IMR-90 (cell line): ENCODE measurements at regions not wholly inside any gene's neighbourhood (a gene's known extent, or its start where the extent isn't known, plus 50 kb on each side); places are given as distances from the start of the nearest gene placed in this dataset.

Experiments
- ATAC-seq: fragments of 200-7000 bp; cut with Tn5 transposase; 2 replicates; pipeline ENCODE4 v1.9.1; 2020; ENCODE audit warnings: low read depth, mild to moderate bottlenecking, moderate library complexity
- BruUV-seq: library from RNA; stranded (reverse); fragments of 400-500 nt; replicated peaks from 2 replicates; lab custom pipeline; 2021; lab: Mats Ljungman, UMichigan
- CTCF ChIA-PET: fragments of 300-600 bp; formaldehyde crosslinking; extraction: SDS; loops from one replicate; lab custom pipeline; 2021; ENCODE audit warnings: antibody characterized with exemption; lab: Yijun Ruan, JAX
- POLR2A ChIA-PET: fragments of 300-600 bp; sonication (Branson Sonifier 250); formaldehyde crosslinking; loops from one replicate; lab custom pipeline; 2022; ENCODE audit warnings: antibody characterized with exemption; ENCODE audit not compliant: unreplicated experiment; lab: Charles Lee
- DNase-seq: peaks from one replicate; pipeline ENCODE4 v3.0.0; 2013
- H2AFZ ChIP-seq: replicated peaks from 2 replicates; pipeline ENCODE3; 2013; ENCODE audit warnings: low read length, mild to moderate bottlenecking; ENCODE audit not compliant: poor library complexity
- H2AK5ac ChIP-seq: 2 replicates; pipeline ENCODE4 v1.6.1; 2013; ENCODE audit warnings: low read depth, low read length, inconsistent platforms
- H2AK9ac ChIP-seq: replicated peaks from 2 replicates; pipeline ENCODE3; 2013; ENCODE audit warnings: mild to moderate bottlenecking, low read depth, low read length, moderate library complexity; ENCODE audit not compliant: poor library complexity
- H2BK120ac ChIP-seq: 2 replicates; pipeline ENCODE4 v1.6.1; 2013; ENCODE audit warnings: low read depth, low read length, inconsistent platforms
- H2BK15ac ChIP-seq: 3 replicates; pipeline ENCODE4 v1.6.1; 2013; ENCODE audit warnings: low read depth, low read length, inconsistent platforms
- H2BK20ac ChIP-seq: 2 replicates; pipeline ENCODE4 v1.6.1; 2013; ENCODE audit warnings: low read depth, mild to moderate bottlenecking, inconsistent platforms, low read length, moderate library complexity
- H2BK5ac ChIP-seq: 2 replicates; pipeline ENCODE4 v1.6.1; 2013; ENCODE audit warnings: mild to moderate bottlenecking, low read depth, low read length, inconsistent platforms; ENCODE audit not compliant: poor library complexity, severe bottlenecking
- H3K14ac ChIP-seq: replicated peaks from 2 replicates; pipeline ENCODE4 v1.6.1; 2013; ENCODE audit warnings: low read depth, low read length, inconsistent platforms
- H3K18ac ChIP-seq: 2 replicates; pipeline ENCODE4 v1.6.1; 2013; ENCODE audit warnings: low read depth, low read length, control low read depth
- H3K23ac ChIP-seq: 2 replicates; pipeline ENCODE4 v1.6.1; 2013; ENCODE audit warnings: low read depth, low read length, inconsistent platforms
- H3K27ac ChIP-seq: 2 replicates; pipeline ENCODE4 v1.5.1; 2013; ENCODE audit warnings: mild to moderate bottlenecking, control low read depth, low read length; ENCODE audit not compliant: insufficient read depth
- H3K27me3 ChIP-seq: 2 replicates; pipeline ENCODE4 v1.6.1; 2013; ENCODE audit warnings: low read length; ENCODE audit not compliant: control insufficient read depth, insufficient read depth
- H3K36me3 ChIP-seq: 2 replicates; pipeline ENCODE4 v1.6.1; 2013; ENCODE audit warnings: low read length, mixed read lengths; ENCODE audit not compliant: control insufficient read depth, insufficient read depth
- H3K4ac ChIP-seq: 2 replicates; pipeline ENCODE4 v1.6.1; 2013; ENCODE audit warnings: low read depth, low read length, inconsistent platforms
- H3K4me1 ChIP-seq: 2 replicates; pipeline ENCODE4 v1.6.1; 2013; ENCODE audit warnings: low read length, mixed read lengths; ENCODE audit not compliant: control insufficient read depth, insufficient read depth
- H3K4me2 ChIP-seq: 2 replicates; pipeline ENCODE4 v1.6.1; 2013; ENCODE audit warnings: low read depth, mild to moderate bottlenecking, control low read depth, low read length, moderate library complexity
- H3K4me3 ChIP-seq: 2 replicates; pipeline ENCODE4 v1.5.1; 2013; ENCODE audit warnings: low read depth, mild to moderate bottlenecking, control low read depth, low read length, moderate library complexity; ENCODE audit not compliant: insufficient read depth
- H3K56ac ChIP-seq: 2 replicates; pipeline ENCODE4 v1.6.1; 2013; ENCODE audit warnings: low read length, inconsistent platforms; ENCODE audit not compliant: insufficient read depth; ENCODE audit errors: extremely low read depth
- H3K79me1 ChIP-seq, 2 experiments: 2 replicates each; pipeline ENCODE4 v1.6.1; 2013; ENCODE audit warnings: low read length in 2 of 2, inconsistent platforms in 1 of 2, low read depth in 1 of 2
- H3K9ac ChIP-seq: 2 replicates; pipeline ENCODE4 v1.6.1; 2013; ENCODE audit warnings: low read depth, low read length, control low read depth
- H3K9me1 ChIP-seq: 2 replicates; pipeline ENCODE4 v1.6.1; 2013; ENCODE audit warnings: low read length, inconsistent platforms; ENCODE audit not compliant: insufficient read depth
- H3K9me3 ChIP-seq: 2 replicates; pipeline ENCODE4 v1.6.1; 2013; ENCODE audit warnings: low read length; ENCODE audit not compliant: control insufficient read depth, insufficient read depth
- H4K20me1 ChIP-seq: 2 replicates; pipeline ENCODE4 v1.6.1; 2013; ENCODE audit warnings: low read length, inconsistent platforms; ENCODE audit not compliant: insufficient read depth
- H4K5ac ChIP-seq: 2 replicates; pipeline ENCODE4 v1.6.1; 2013; ENCODE audit warnings: mild to moderate bottlenecking, low read depth, low read length, control low read depth
- H4K8ac ChIP-seq, 2 experiments: 2 replicates each; pipeline ENCODE4 v1.6.1; 2013; ENCODE audit warnings: low read depth in 2 of 2, low read length in 2 of 2, control low read depth in 1 of 2, inconsistent platforms in 1 of 2
- H4K91ac ChIP-seq: 2 replicates; pipeline ENCODE4 v1.6.1; 2013; ENCODE audit warnings: low read depth, low read length, inconsistent platforms; ENCODE audit not compliant: insufficient read depth
- FOS ChIP-seq: fragments of 150-350 bp; IDR thresholded peaks from 2 replicates; pipeline ENCODE4 v1.6.1; 2016; ENCODE audit warnings: low read depth, low read length
- WGBS, 2 experiments: methylation state at CpG; one replicate each; pipeline versions ENCODE4 v1.1.5 to v1.1.7; 2013; ENCODE audit warnings: missing lambda C conversion rate in 2 of 2; ENCODE audit not compliant: insufficient read length in 1 of 2; ENCODE audit errors: extremely low coverage in 2 of 2; 5-methylcytosine and 5-hydroxymethylcytosine counted together
- dilution Hi-C: fragments of 300-500 bp; cut with HindIII; formaldehyde crosslinking; loops from one replicate; pipeline ENCODE4 v1.14.3; 2018; ENCODE audit warnings: low sequenced_read_pairs; ENCODE audit not compliant: unreplicated experiment
- in situ Hi-C: fragments of 300-500 bp; cut with MboI; formaldehyde crosslinking; loops from 3 replicates; pipeline ENCODE4 v1.14.3; 2019; ENCODE audit warnings: low sequenced_read_pairs, inconsistent platforms, mixed read lengths
- intact Hi-C: fragments of 100-400 bp; cut with micrococcal nuclease; formaldehyde crosslinking; loops from 2 replicates; pipeline ENCODE4 v1.10.0; 2022

GRCh38 chr4:79016878-79017277 lies 77.6 kb upstream of the PAQR3 start:
- no peak for TF ChIP-seq FOS
- Histone ChIP-seq H3K4me3 (no peak overlapping the region), H4K20me1 (no peaks in the 10 kb centered on the region), H2BK15ac (no peak overlapping the region), H3K4me1 (no peaks in the 10 kb centered on the region), H3K27me3 (no peaks in the 10 kb centered on the region), H3K4ac (no peak overlapping the region), H3K56ac (no peak overlapping the region), H2BK120ac (no peak overlapping the region), H3K9me1 (no peaks in the 10 kb centered on the region), H3K23ac (no peak overlapping the region), H3K79me1 (no peaks in the 10 kb centered on the region), H2AK9ac (no peak overlapping the region), H3K27ac (no peak overlapping the region), H2AFZ (no peak overlapping the region), H2BK20ac (no peak overlapping the region), H4K91ac (no peak overlapping the region), H3K14ac (no peak overlapping the region), H4K5ac (no peak overlapping the region), H3K18ac (no peak overlapping the region), H2AK5ac (no peak overlapping the region), H3K9me3 (no peaks in the 10 kb centered on the region), H4K8ac (no peak overlapping the region), H2BK5ac (no peak overlapping the region), H3K4me2 (no peak overlapping the region), H3K36me3 (no peaks in the 10 kb centered on the region), H3K9ac (no peak overlapping the region)
- DNase-seq: no peak
- intact Hi-C loops: no loop called here
- WGBS, 2 experiments: 80% methylated on average over 2 of the region's 3 CpGs; no CpG with 5 or more reads in 1 of the 2 experiments
- dilution Hi-C loops: no loop called here
- POLR2A ChIA-PET: no interaction called here
- in situ Hi-C loops: no loop called here
- no peak for ATAC-seq
- CTCF ChIA-PET: no interaction called here
- no TSS peak for BruUV-seq
